Upper lobe of right lung (tissue), 1 donor: ENCODE measurements at regions not wholly inside any gene's neighbourhood (a gene's known extent, or its start where the extent isn't known, plus 50 kb on each side); places are given as distances from the start of the nearest gene placed in this dataset.

Experiments
- ATAC-seq: fragments of 200-7000 bp; cut with Tn5 transposase; one replicate; pipeline ENCODE4 v1.9.1; 2020; ENCODE audit warnings: mild to moderate bottlenecking, moderate library complexity
- DNase-seq: peaks from one replicate; pipeline ENCODE4 v3.0.0-alpha.2; 2020
- H3K27ac ChIP-seq: fragments of 200-600 bp; one replicate; pipeline ENCODE4 v1.8.0; 2022
- H3K27me3 ChIP-seq: fragments of 200-600 bp; one replicate; pipeline ENCODE4 v1.8.0; 2022; ENCODE audit warnings: mild to moderate bottlenecking
- H3K36me3 ChIP-seq: fragments of 200-600 bp; one replicate; pipeline ENCODE4 v1.8.0; 2022
- H3K4me1 ChIP-seq: fragments of 200-600 bp; one replicate; pipeline ENCODE4 v1.8.0; 2022
- H3K4me3 ChIP-seq: fragments of 200-600 bp; one replicate; pipeline ENCODE4 v1.8.0; 2022; ENCODE audit warnings: mild to moderate bottlenecking
- H3K9me3 ChIP-seq: fragments of 200-600 bp; one replicate; pipeline ENCODE4 v1.8.0; 2022
- CTCF ChIP-seq: fragments of 200-600 bp; IDR thresholded peaks from one replicate; pipeline ENCODE4 v1.8.0; 2022; ENCODE audit warnings: antibody characterized with exemption
- intact Hi-C: fragments of 100-400 bp; cut with DNase I; formaldehyde crosslinking; loops from one replicate; pipeline ENCODE4 v1.11.0; 2022
- donor health status: DM: no; HTN: yes; CAD: no; lungs with severe emphysema.

DNA sequence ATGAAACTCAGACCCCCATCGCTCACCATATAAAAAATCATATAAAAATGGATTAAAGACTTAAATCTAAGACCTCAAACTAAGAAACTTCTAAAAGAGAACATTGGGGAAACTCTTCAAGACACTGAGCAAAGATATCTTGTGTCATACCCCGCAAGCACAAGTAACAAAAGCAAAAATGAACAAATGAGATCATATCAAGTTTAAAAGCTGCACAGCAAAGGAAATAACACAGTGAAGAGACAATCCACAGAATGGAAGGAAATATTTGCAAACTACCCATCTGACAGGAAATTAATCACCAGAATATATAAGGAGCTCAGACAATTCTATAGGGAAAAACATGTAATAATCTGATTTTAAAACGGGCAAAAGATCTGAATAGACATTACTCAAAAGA, 808.3 kb downstream of the LIG4 start:
- Histone ChIP-seq H3K9me3 (no peaks in the 10 kb centered on the region), H3K27ac (no peak overlapping the region), H3K4me1 (no peaks in the 10 kb centered on the region), H3K4me3 (no peak overlapping the region), H3K36me3 (no peaks in the 10 kb centered on the region), H3K27me3 (no peaks in the 10 kb centered on the region)
- intact Hi-C loops: no loop called here
- DNase-seq: no peak
- ATAC-seq: no peak
- no peak for TF ChIP-seq CTCF

DNA sequence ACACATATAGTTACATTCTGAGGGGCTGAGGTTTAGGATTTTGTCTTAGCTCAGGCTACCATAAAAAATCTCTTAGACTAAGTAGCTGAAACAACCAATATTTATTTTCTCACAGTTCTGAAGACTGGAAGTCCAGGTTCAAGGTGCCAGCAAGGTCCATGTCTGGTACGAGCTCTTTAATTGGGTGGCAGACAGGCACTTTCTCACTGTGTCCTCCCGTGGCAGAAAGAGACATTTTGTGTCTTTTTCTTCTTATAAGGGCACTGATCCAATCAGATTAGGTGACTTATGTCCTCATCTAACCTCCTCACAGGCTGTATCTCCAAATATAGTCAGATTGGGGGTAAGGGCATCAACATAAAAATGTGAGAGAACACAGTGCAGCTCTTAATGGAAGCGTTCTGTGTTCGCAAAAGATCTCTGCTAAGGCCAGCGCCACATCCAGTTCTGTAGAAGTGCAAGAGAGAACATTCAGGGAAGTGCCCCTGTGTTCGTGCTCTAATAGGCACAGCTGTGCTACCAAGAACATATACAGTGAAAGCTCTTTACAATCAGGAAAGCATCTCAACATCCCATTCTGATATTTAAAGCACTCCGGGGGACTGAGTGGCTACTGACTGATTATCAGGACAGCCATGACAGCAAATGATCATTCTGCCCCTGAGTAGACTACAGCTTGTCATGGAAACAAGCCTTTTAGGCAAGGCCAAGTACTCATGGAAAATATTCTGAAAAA, 819.2 kb downstream of the LIG4 start:
- intact Hi-C loops: no loop called here
- DNase-seq (no peak), ATAC-seq (no peak)

DNA sequence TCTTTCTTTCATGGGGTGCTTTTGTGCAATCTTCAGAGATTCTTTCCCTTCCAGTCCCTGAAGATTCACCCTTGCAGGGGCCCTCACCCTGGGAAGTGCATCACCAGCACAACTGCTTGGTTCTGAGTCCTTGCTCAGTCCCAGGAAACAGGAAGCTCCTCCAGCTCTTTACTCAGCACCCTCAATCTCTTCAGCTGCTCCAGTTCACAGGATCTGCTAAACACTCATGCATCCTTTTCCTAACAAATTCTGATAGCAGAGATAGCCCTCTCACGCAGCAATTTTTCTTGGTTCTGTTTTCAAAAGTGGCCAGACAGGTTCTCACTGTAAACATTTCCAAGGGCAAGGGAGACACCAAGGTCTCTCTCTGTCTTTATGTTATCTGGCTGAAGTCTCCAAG, 823.1 kb downstream of the LIG4 start:
- no peaks in the 10 kb centered on the region for H3K36me3 ChIP-seq
- DNase-seq (no peak), ATAC-seq (no peak)
- TF ChIP-seq CTCF: no peak
- no peak overlapping the region for H3K4me3 ChIP-seq
- intact Hi-C loops: no loop called here
- no peaks in the 10 kb centered on the region for H3K9me3 ChIP-seq
- H3K27ac ChIP-seq: no peak overlapping the region
- H3K27me3 ChIP-seq: no peaks in the 10 kb centered on the region
- no peaks in the 10 kb centered on the region for H3K4me1 ChIP-seq

More for the DNA sequence above, 819.2 kb downstream of the LIG4 start:
- TF ChIP-seq CTCF: no peak
- Histone ChIP-seq H3K4me3 (no peak overlapping the region), H3K9me3 (no peaks in the 10 kb centered on the region), H3K27ac (no peak overlapping the region), H3K36me3 (no peaks in the 10 kb centered on the region), H3K4me1 (no peaks in the 10 kb centered on the region), H3K27me3 (no peaks in the 10 kb centered on the region)

DNA sequence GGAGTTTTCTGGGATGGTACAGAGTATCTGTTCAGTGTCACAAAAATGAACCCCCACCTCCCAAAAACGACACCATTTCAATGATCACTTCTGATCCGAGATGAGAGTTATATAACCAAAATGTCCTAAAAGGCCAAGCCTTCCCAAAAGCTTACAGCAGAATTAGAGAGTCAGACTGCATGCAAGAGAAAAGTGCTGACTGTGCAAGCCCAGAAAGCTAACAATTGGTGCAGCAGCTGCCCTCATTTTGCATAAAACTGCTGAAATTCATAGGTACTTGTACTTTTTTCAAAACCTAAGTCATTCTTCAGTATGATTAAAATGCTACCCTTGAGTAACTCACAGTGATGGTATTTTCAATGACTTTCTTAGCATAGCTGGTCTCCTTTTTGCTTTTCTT, 819.6 kb upstream of the ARGLU1 start:
- Histone ChIP-seq H3K27ac (no peak overlapping the region), H3K9me3 (no peaks in the 10 kb centered on the region), H3K4me1 (no peaks in the 10 kb centered on the region), H3K36me3 (no peaks in the 10 kb centered on the region), H3K27me3 (no peaks in the 10 kb centered on the region), H3K4me3 (no peak overlapping the region)
- ATAC-seq: no peak
- TF ChIP-seq CTCF: no peak
- intact Hi-C loops: no loop called here
- no peak for DNase-seq

DNA sequence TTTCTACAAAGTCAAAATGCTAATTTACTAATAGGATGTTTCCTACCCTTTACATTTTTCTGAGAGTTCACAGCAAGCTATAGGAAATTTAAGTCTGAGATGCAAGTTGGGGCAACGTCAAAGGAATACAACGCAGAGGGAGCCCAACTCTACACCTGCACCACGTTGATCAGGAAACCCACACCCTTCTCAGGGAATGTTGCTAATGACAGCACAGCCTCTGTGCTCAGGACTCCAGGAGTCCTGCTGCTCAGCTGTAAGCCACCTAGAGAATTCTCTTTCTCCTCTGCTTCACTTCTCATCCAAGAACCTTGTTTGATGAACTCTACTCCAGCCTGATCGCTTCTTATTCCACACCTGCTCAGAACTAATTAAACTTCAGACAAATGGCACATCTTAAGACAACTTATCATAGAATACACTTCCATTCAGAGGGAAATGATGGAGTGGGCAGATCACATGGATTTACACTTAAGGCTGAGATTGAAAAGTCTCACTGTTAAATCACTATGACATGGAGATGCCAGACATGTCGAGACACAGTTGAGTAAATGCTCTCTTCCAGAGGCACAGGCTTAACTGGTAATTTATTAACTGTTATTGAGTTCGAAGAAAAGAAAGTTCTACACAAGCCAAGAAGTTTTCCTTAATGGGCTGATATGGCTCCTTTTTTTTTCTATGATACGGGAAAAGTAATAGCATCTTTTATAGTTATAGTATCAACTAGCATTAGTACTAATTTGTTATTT, 811.6 kb upstream of the ARGLU1 start:
- H3K27ac ChIP-seq: no peak overlapping the region
- H3K4me3 ChIP-seq: no peak overlapping the region
- no peaks in the 10 kb centered on the region for H3K9me3 ChIP-seq
- no peaks in the 10 kb centered on the region for H3K4me1 ChIP-seq
- no peak for TF ChIP-seq CTCF
- ATAC-seq (no peak), DNase-seq (no peak)
- no peaks in the 10 kb centered on the region for H3K27me3 ChIP-seq
- no peaks in the 10 kb centered on the region for H3K36me3 ChIP-seq
- intact Hi-C loops: no loop called here
